Esophagus muscularis mucosa (tissue), 4 donors: ENCODE measurements at regions not wholly inside any gene's neighbourhood (a gene's known extent, or its start where the extent isn't known, plus 50 kb on each side); places are given as distances from the start of the nearest gene placed in this dataset.

Experiments
- EP300 ChIP-seq: sonication (generic); formaldehyde crosslinking; IDR thresholded peaks from one replicate; pipeline ENCODE4 v1.6.1; 2017; ENCODE audit warnings: antibody characterized with exemption
- POLR2A ChIP-seq: fragments of 450-650 bp; IDR thresholded peaks from one replicate; pipeline ENCODE4 v1.6.1; 2017; ENCODE audit warnings: antibody characterized with exemption, moderate library complexity, mild to moderate bottlenecking, low read depth
- TF ChIP-seq, protein P1 (sequence below), 3 experiments: fragments of 200-600 bp in 2 of 3; fragments of 450-650 bp in 1 of 3; sonication (generic) in 2 of 3; IDR thresholded peaks; one replicate each; pipeline ENCODE4 v1.5.1; 2017 to 2019; ENCODE audit warnings: antibody characterized with exemption in 3 of 3, mild to moderate bottlenecking in 2 of 3, moderate library complexity in 1 of 3

DNA sequence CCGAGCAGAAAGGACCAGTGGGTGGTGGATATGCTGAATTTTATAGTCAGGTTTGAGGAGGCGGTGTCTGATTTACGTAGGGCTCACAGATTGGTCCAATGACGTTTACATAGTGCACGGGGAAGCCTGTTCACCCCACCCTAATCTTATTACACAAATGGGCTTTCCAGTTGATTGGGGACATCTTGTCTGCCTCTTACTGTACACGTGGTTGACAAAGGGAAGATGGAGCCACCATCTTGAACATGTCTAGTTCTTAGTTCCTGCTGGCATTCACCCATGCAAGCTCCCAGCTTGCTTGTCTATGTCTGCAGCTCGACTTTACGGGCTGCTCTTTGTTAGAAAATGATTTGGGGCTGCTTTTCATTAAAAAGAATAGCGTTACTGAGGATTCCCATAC, 332.0 kb upstream of the SLCO3A1 start:
- no peak for TF ChIP-seq POLR2A
- TF ChIP-seq, protein P1, sequence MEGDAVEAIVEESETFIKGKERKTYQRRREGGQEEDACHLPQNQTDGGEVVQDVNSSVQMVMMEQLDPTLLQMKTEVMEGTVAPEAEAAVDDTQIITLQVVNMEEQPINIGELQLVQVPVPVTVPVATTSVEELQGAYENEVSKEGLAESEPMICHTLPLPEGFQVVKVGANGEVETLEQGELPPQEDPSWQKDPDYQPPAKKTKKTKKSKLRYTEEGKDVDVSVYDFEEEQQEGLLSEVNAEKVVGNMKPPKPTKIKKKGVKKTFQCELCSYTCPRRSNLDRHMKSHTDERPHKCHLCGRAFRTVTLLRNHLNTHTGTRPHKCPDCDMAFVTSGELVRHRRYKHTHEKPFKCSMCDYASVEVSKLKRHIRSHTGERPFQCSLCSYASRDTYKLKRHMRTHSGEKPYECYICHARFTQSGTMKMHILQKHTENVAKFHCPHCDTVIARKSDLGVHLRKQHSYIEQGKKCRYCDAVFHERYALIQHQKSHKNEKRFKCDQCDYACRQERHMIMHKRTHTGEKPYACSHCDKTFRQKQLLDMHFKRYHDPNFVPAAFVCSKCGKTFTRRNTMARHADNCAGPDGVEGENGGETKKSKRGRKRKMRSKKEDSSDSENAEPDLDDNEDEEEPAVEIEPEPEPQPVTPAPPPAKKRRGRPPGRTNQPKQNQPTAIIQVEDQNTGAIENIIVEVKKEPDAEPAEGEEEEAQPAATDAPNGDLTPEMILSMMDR (IDR thresholded peaks at IDR 0.05): no peak
- TF ChIP-seq EP300: no peak
